SJSA1 (cell line): ENCODE measurements at regions not wholly inside any gene's neighbourhood (a gene's known extent, or its start where the extent isn't known, plus 50 kb on each side); places are given as distances from the start of the nearest gene placed in this dataset.

Experiments used
- DNase-seq, 2 experiments: peaks; one replicate each; pipeline ENCODE4 v3.0.0-alpha.2; 2015 to 2020; ENCODE audit warnings: low spot score in 2 of 2, low read depth in 1 of 2
- H3K27ac ChIP-seq: fragments of 250-450 bp; sonication (Bioruptor Pico); 2 replicates; pipeline ENCODE4 v1.5.1; 2020; ENCODE audit warnings: mild to moderate bottlenecking, moderate library complexity
- H3K27me3 ChIP-seq: fragments of 250-450 bp; sonication (Bioruptor Pico); replicated peaks from 2 replicates; pipeline ENCODE4 v1.5.1; 2020; ENCODE audit warnings: mild to moderate bottlenecking, moderate library complexity
- H3K36me3 ChIP-seq: fragments of 250-450 bp; sonication (Bioruptor Pico); 2 replicates; pipeline ENCODE4 v1.5.1; 2020; ENCODE audit warnings: mild to moderate bottlenecking
- H3K4me1 ChIP-seq: fragments of 250-450 bp; sonication (Bioruptor Pico); replicated peaks from 2 replicates; pipeline ENCODE4 v1.6.1; 2021; ENCODE audit warnings: mild to moderate bottlenecking
- H3K4me3 ChIP-seq: fragments of 250-450 bp; sonication (Bioruptor Pico); 2 replicates; pipeline ENCODE4 v1.5.1; 2020; ENCODE audit warnings: mild to moderate bottlenecking
- H3K9me3 ChIP-seq: fragments of 250-450 bp; sonication (Bioruptor Pico); replicated peaks from 2 replicates; pipeline ENCODE4 v1.5.1; 2020; ENCODE audit warnings: mild to moderate bottlenecking

DNA sequence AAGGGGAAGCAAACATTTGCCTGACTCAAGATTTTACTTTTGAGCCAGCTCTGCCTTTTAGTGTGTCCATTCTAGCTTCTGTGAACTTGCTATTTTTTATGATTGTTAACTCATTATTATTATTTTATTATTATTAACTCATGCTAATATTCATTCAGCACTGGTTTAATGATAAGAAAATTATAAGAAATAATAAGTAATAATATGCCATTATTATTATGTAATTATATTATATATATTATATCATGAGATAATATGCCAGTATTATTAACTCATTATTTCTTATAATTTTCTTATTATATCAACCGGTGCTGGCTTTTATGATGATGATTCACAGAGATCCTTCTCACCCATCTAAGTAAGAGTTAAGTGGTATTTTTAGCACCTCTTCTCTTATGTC is 79.3 kb upstream of the NPVF start:
- no peaks in the 10 kb centered on the region for H3K36me3 ChIP-seq
- no peaks in the 10 kb centered on the region for H3K9me3 ChIP-seq
- H3K4me3 ChIP-seq: no peak overlapping the region
- no peaks in the 10 kb centered on the region for H3K4me1 ChIP-seq
- no peak for DNase-seq
- no peak overlapping the region for H3K27ac ChIP-seq
- no peaks in the 10 kb centered on the region for H3K27me3 ChIP-seq

DNA sequence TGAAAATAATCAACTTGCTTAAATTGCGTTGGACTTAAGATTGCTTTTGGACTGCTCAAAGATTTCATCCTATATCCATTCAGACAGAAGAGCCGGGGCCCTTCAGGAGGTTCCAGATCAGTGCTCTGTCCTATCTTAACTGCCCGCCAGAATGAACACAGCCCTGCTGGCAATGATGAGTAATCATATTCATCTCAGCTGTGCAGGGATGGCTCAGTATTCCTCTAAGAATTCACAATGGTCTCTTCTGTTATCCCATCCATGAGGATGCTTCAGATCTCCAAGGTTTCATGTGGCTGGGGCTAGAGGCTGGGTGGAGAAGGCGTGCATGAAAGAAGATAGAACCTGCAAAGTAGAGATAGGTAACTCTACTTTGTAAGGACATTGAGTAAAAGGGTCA is 80.0 kb upstream of the NPVF start:
- H3K36me3 ChIP-seq: no peaks in the 10 kb centered on the region
- no peak overlapping the region for H3K4me3 ChIP-seq
- no peak overlapping the region for H3K27ac ChIP-seq
- no peak for DNase-seq
- H3K9me3 ChIP-seq: no peaks in the 10 kb centered on the region
- no peaks in the 10 kb centered on the region for H3K27me3 ChIP-seq
- no peaks in the 10 kb centered on the region for H3K4me1 ChIP-seq

DNA sequence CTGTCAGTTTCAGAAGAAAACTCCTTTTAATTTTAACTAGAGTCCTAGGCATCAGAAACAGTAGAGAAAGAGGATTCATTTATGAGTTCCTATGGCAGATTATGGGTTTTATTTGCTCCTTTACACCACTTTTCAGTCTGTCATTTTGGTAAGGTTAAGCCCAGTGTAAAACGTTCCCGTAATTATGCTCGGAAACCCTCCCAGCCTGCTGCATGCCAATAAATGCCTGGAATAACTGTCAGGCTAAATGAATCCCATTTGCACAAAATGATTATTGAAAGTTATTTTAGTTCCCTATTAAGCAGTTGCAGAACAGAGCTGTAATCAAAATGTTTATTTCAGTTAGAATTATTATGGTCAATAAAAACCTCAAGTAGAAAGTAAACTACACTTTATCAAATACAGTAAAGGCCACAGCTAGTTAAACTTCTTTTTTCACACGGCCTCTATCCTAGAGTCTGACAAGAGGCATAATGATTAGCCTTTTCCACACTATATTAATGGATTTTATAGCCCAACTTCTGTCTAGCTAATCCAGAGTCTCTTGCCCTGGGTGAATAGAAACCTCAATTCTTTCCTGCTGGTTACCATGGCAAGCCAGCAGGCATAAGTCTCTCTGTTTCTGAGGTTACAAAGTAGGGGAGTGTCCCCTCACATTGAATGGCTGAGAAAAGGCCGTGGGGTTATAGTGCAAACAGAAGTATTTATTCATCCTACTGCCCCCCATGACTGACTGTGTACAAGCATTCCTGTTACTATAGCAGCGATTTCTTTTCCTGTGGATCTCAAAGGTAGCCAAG is 80.8 kb upstream of the NPVF start:
- Histone ChIP-seq H3K4me3 (no peak overlapping the region), H3K36me3 (no peaks in the 10 kb centered on the region), H3K27me3 (no peaks in the 10 kb centered on the region), H3K27ac (no peak overlapping the region), H3K9me3 (no peaks in the 10 kb centered on the region), H3K4me1 (no peaks in the 10 kb centered on the region)
- no peak for DNase-seq

DNA sequence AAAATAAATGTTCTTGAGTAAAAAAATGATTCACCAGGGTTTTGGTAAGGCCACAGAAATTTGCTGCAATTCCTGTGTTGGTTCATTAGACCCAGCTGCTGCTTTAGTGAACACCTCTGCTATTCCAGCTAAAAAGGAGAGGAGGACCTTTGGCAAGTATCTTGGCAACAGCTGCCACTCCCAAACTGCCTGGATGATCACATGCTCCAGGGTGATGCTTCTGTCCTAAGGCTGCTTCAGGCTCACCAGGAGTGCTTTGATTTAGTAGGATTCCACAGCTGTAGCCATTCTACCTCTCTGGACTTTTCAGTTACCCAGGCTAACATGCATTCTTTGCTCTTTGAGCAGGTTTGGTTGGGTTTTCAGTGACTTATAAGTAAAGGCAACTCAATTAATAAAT is 82.6 kb upstream of the NPVF start:
- H3K27me3 ChIP-seq: no peaks in the 10 kb centered on the region
- H3K9me3 ChIP-seq: no peaks in the 10 kb centered on the region
- no peak overlapping the region for H3K4me3 ChIP-seq
- DNase-seq: no peak
- no peaks in the 10 kb centered on the region for H3K36me3 ChIP-seq
- no peaks in the 10 kb centered on the region for H3K4me1 ChIP-seq
- no peak overlapping the region for H3K27ac ChIP-seq

DNA sequence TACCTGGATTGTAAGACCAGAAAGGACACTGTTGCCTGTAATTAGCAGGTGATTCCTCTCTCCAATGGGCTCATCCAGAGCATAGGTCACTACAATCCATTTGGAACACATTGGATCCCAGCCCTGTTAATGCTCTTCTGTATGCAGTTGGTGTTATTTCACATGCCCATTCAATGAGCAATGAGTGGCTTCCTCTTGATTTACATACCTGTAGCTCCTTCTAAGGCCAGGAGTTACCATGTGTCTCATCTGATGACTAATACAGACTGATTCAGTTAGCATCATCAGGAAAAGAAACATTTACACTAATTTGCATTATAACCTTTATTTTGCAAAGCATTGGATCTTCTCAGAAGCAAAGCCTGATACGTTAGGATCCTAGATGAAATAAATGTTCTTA is 83.1 kb upstream of the NPVF start:
- no peak for DNase-seq
- no peaks in the 10 kb centered on the region for H3K4me1 ChIP-seq
- no peaks in the 10 kb centered on the region for H3K9me3 ChIP-seq

DNA sequence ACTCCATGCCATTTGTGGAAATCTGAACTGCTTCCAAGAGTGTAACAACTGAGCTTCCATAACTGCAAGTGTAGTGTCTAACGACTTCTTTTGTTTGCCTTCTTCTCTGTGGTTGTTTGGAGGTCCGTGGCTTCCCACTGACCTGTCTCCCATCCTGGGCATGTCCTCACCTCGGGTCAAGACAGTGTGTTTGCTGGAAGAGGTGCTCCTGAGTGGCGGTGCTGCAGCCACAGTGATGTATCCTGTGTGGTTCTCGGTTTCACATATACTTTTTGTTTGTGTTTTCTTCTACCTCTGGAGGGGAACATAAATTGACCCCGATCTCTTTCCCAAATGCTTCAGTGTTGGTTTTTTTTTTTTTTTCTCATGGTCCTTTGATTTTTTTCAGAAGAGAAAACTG is 84.7 kb upstream of the NPVF start:
- Histone ChIP-seq H3K27me3 (no peaks in the 10 kb centered on the region), H3K36me3 (no peaks in the 10 kb centered on the region), H3K27ac (no peak overlapping the region), H3K9me3 (no peaks in the 10 kb centered on the region), H3K4me3 (no peak overlapping the region), H3K4me1 (no peaks in the 10 kb centered on the region)
- no peak for DNase-seq

More for the DNA sequence above, 83.1 kb upstream of the NPVF start:
- Histone ChIP-seq H3K27ac (no peak overlapping the region), H3K36me3 (no peaks in the 10 kb centered on the region), H3K4me3 (no peak overlapping the region), H3K27me3 (no peaks in the 10 kb centered on the region)

DNA sequence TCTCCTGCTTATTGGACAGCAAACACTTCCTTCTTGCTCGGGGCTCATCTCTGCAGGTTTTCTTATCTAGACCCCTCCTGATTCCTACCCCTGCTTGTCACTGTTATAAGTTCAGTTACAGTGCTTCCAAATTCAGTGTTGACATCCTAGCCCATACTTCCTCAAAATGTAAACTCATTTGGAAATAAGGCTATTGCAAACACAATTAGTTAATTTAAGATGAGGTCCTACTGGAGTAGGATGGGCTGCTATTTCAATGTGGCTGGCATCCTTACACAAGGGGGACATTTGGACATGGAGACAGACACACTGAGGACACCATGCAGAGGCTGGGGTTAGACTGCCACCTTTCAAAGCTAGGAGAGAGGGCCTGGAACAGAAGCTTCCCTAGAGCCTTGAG is 85.2 kb upstream of the NPVF start:
- no peak overlapping the region for H3K4me3 ChIP-seq

DNA sequence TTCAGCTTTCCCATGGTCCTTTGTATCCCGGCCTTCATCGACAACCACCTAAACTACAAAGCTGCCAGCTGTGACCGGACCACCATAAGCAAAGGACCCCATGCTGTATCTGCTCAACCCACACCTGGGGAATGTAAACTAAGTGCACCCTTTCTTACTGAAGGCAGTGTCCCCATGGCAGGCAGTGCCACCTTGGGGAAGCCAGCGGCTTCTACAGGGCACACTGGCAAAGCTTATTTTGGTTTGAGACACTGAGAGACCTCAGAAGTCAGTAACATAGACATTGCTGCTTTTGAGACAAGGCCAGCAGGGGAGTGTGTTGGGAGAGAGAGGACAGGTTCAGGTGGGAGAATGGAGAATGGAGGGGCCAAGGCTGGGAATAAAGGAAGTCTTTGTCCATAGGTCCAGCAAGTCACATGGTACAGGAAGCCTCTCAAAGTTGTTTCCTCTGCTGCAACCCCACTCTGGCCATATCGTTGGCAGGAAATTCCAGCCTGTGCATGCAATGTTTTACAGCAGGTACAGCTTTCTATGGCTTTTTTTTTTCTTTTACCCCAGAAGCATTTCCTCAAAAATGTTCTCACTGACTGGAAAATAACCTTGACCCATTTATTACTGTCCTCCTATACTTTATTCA is 85.9 kb upstream of the NPVF start:
- H3K36me3 ChIP-seq: no peaks in the 10 kb centered on the region

More for the DNA sequence above, 85.2 kb upstream of the NPVF start:
- Histone ChIP-seq H3K36me3 (no peaks in the 10 kb centered on the region), H3K9me3 (no peaks in the 10 kb centered on the region), H3K27ac (no peak overlapping the region), H3K27me3 (no peaks in the 10 kb centered on the region), H3K4me1 (no peaks in the 10 kb centered on the region)
- DNase-seq: no peak

DNA sequence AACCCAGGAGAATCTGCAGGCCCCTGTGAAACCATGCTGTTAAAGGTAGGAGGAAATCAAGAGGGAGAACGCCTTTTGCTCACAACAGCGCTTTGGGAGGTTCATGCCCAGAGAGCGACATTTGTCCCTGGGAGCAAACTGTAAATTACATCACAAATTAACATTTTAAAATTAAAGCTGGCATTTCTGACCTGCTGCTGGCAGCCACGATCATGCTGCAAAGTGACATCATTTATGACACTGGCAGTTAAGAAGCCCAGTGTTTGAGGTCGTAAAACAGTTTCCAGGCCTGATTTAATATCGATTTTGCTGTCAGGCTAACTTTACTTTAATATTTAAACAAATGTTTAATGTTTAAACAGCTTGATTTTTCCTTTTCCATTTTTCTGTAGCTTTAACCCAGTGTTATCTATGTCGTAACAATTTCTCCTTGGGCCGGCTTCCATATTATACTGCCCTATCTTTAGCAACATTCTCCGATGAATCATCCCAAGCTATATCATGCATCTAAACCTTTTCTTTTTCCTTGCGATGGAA is 86.5 kb upstream of the NPVF start:
- H3K27me3 ChIP-seq: no peaks in the 10 kb centered on the region
- no peaks in the 10 kb centered on the region for H3K36me3 ChIP-seq
- H3K27ac ChIP-seq: no peak overlapping the region
- no peaks in the 10 kb centered on the region for H3K9me3 ChIP-seq
- no peak for DNase-seq
- no peaks in the 10 kb centered on the region for H3K4me1 ChIP-seq
- H3K4me3 ChIP-seq: no peak overlapping the region

More for the DNA sequence above, 85.9 kb upstream of the NPVF start:
- H3K4me3 ChIP-seq: no peak overlapping the region
- no peak for DNase-seq
- H3K27me3 ChIP-seq: no peaks in the 10 kb centered on the region
- H3K9me3 ChIP-seq: no peaks in the 10 kb centered on the region
- H3K27ac ChIP-seq: no peak overlapping the region
- no peaks in the 10 kb centered on the region for H3K4me1 ChIP-seq

DNA sequence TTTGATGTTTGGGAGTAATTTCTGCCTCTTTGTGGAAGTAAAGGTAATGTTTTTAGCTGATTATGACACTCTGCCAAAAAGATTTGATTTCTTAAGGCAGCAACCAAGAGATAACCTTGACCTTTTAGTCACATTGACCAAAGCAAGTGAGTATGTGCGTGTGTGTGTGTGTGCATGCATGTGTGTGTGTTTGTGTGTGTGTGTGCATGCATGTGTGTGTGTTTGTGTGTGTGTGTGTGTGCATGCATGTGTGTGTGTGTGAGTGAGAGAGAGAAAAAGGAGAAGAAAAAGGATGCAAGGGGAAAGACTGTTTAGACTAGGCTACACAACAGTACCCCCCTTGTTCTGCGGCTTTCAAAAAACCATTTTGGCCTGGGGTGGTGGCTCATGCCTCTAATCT is 88.1 kb upstream of the NPVF start:
- no peak overlapping the region for H3K27ac ChIP-seq
- H3K27me3 ChIP-seq: no peaks in the 10 kb centered on the region
- H3K4me3 ChIP-seq: no peak overlapping the region
- H3K36me3 ChIP-seq: no peaks in the 10 kb centered on the region
- DNase-seq: no peak
- no peaks in the 10 kb centered on the region for H3K9me3 ChIP-seq
- H3K4me1 ChIP-seq: no peaks in the 10 kb centered on the region

DNA sequence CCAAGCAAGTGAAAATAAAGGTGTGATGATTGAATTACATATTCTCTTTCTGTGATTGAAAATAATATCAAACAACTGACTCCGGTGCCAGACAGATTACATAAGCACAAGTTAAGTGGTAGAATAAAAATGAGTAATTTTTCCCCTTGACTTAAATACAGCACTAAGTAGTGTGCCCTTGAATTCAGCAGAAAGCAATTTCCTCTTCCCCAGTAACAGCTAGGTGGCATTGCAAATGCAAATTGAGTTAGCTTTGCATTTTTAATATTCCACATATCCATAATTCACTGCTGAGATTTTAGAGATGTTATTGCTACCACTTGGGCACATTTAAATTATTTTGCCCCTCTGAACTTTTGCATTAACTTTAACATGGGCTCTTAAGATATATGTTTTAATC is 89.8 kb upstream of the NPVF start:
- H3K4me1 ChIP-seq: no peaks in the 10 kb centered on the region
- H3K27me3 ChIP-seq: no peaks in the 10 kb centered on the region
- H3K27ac ChIP-seq: no peak overlapping the region
- no peaks in the 10 kb centered on the region for H3K36me3 ChIP-seq
- DNase-seq: no peak
- H3K9me3 ChIP-seq: no peaks in the 10 kb centered on the region
- no peak overlapping the region for H3K4me3 ChIP-seq

DNA sequence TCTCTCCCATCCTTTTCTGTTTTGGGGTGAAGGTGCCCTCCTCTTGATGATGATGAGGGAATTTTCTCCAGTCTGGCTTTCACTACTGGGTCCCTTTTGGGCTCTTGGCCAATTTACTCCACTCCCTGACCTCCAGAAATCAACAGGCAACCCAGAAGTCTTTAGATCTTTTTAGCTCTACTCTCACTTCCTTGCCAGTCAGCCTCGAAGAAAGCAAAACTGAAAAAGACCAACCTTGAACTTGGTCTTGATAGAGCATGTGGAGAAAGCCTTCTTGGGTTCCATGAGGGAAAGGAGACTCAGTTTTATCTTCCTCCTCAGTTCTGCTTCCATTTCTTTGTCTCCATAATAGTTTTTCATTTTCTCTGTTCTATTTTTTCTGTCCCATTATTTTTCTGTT is 91.4 kb upstream of the NPVF start:
- Histone ChIP-seq H3K4me1 (no peaks in the 10 kb centered on the region), H3K4me3 (no peak overlapping the region), H3K27me3 (no peaks in the 10 kb centered on the region), H3K27ac (no peak overlapping the region), H3K9me3 (no peaks in the 10 kb centered on the region), H3K36me3 (no peaks in the 10 kb centered on the region)
- DNase-seq: no peak

DNA sequence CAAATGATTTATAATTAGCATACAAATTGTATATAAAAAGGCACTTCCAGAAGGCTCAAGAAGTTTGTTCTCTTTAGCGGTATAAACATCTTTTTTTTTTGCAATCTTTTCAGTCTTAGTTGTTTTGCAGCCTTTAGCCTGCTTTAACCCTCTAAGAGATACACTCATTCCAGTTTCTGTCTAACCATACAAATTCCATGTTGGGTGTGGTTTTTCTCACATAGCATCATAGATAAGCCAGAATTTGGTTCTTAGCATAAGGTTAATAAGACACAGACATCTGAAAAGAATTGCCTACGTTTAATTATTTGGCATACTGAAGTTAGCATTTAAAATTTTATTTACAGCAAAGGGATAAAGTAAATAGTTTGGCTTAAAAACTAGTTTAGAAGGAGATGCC is 92.5 kb upstream of the NPVF start:
- Histone ChIP-seq H3K36me3 (no peaks in the 10 kb centered on the region), H3K27me3 (no peaks in the 10 kb centered on the region), H3K4me1 (no peaks in the 10 kb centered on the region), H3K4me3 (no peak overlapping the region), H3K9me3 (no peaks in the 10 kb centered on the region), H3K27ac (no peak overlapping the region)
- no peak for DNase-seq

DNA sequence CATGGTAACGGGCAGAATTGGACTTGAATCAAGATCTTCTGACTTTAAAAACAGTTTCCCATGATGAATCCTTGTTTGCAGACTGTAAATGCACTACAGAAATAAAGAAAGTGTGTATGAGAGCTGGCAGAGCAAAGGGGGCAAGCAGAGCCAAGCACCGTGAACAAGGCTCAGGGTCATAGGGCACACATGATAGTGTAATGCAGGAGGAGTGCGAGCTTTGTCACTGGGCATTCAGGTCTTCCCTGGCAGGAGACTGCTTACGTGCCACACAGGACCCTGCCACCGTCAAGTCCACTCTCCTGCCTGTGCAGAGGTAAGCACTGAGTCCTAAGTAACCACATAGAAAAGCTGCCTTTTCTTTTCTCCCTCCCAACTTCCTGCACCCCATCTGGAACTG is 93.1 kb upstream of the NPVF start:
- no peak for DNase-seq
- H3K36me3 ChIP-seq: no peaks in the 10 kb centered on the region
- no peaks in the 10 kb centered on the region for H3K9me3 ChIP-seq
- no peaks in the 10 kb centered on the region for H3K27me3 ChIP-seq
- H3K27ac ChIP-seq: no peak overlapping the region
- H3K4me3 ChIP-seq: no peak overlapping the region
- H3K4me1 ChIP-seq: no peaks in the 10 kb centered on the region
